GM18507 (cell line): ENCODE measurements at regions not wholly inside any gene's neighbourhood (a gene's known extent, or its start where the extent isn't known, plus 50 kb on each side); places are given as distances from the start of the nearest gene placed in this dataset.

Source experiments
- DNase-seq: peaks from one replicate; pipeline ENCODE4 v3.0.0; 2011; ENCODE audit warnings: low read depth; ENCODE audit not compliant: insufficient read length; ENCODE audit errors: extremely low spot score
- FAIRE-seq: peaks from 2 replicates; lab custom pipeline; 2011; peaks lifted over from hg19 to GRCh38; lab: Jason Lieb, UNC

DNA sequence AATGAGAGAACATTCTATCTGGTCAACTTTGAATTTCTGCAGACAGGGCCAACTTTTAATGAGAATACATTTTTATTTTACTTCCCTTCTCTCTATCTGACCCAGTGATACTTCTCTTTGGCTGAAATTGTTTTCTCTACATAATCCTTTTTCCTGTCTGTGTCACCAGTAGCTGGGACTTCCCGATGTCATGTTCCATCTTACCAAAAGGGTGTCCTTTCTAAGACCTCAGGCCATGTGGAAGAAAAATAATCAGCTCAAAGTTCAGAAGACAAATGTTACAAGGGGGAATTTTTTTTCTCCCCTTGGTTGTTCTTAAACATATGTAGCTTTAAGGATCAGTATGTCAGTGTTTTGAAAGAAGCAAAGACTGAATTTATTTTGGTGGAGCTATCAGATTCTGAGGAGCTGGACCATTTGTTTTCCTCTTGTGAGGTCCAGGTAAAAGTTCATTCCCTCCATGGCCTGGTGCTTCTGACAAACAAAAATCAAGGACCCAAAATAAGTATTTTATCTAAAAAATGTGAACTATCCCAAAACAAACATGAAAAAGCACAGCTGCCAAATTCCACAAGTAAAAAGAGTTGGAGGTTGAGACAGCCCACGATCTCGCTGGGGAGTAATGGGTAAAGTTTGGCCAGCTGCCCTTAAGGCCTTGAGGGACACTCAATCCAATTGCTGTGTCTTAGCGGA lies 859.4 kb upstream of the NR2F2 start:
- DNase-seq (no peak), FAIRE-seq (no peak)

DNA sequence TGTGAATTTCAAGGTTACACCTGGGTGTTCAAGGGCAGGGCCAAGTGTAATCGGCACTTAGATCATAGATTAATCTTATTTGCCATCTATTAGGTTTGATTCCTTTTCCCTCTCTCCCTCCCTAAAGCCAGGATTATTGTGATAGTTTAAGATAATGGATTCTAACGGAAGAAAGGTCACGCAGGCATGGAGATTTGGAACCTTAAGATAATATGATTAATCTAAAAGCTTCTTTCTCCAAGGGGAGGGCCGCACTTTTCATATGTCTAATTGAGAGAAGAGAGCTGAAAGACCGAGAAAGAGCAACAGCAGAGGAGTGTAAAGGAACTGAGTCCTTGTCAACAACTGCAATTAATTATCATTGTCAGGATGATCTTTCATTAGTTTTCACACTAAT lies 858.8 kb upstream of the NR2F2 start:
- no peak for FAIRE-seq
- no peak for DNase-seq

DNA sequence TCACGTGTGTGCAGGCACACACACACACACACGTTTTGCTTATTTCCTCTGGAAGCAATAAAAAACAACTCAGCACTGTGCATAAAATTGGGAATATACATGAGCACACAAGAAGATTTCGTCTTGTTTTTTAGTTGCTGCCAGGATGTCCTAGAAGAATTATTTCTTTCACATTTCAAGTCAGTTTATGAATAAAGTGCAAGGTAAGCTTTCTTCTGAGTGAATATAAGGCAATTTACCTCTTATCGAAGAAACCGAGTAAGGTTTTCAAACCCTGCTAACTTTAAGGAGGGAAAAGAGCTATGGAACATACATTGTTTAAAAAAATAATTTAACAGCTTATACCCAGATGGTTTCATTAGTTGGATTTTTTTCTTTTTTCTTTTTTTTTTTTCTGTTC lies 855.4 kb upstream of the NR2F2 start:
- FAIRE-seq (no peak), DNase-seq (no peak)

DNA sequence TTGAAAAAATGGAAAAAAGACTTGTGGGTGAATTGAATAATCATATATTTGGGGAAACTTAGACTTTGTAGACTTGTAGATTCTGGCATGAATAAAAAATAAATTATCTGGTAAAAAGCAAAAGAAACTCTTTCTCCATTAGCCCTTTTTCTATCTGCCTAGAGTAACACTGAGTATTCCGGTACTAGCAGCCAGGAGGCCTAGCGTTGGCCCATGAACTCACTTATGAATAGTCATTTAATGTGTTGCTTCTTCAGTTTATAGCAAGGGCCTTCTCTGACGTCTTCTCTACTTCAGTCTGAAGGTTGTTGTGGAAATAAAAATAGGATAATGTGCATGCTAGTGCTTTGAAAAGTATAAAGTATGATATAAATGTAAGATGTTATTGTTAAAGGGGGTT lies 851.2 kb upstream of the NR2F2 start:
- no peak for FAIRE-seq
- DNase-seq: no peak

DNA sequence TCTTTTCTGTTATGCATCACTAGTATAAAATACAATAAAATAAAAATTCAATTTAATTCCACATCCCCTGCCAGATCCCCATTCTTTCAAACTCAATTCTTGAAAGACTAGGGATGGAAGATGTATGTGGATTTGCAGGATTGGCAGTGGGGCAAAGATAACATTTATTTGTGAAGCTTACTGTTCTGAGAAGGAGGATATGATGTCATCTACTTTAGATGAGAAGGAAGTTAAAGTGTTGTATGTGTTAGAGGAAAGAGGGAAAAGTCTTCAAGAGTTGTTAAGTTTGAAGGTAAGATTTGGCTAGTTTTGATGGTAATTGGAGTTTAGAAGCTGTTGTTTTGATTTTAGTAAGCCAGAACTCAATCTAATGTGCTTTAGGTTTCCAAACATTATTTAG lies 845.1 kb upstream of the NR2F2 start:
- no peak for DNase-seq
- FAIRE-seq: no peak

DNA sequence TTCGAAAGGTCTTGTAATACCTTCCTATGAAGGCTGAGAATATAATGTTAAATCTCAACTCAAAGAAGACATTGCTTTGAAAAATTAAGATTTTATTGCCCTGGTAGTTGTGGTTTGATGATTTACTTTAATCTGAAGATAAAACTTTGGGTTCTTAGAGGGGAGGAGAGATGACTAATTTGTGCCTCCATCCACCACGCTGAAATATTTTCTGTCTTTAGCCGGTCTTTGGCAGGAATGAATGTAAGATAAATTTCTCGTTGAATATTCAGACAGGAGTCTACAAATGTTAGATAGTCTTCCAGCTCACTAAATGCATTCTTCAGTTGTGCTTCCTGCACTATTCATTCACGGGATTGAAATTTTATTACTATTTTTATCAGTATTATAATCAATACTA lies 844.3 kb upstream of the NR2F2 start:
- no peak for FAIRE-seq

DNA sequence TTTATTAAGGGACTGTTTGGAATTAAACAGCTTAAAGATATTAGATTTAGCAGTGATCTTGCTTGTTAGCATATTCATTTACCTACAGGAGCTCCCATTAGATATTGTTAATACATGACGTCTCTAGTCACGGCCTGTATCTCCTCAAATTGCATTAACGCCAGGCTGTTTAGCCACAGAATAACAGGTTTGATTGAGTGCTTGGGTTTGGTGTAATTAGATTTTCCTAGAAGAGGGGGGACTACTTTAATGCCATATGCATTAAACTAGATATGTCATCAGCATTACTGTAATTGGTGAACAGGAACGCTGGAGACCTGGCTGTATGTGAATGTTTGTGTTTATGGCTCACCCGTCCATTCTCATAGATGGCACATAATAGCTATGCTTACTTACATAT lies 841.4 kb upstream of the NR2F2 start:
- FAIRE-seq (no peak), DNase-seq (no peak)

More for the DNA sequence above, 844.3 kb upstream of the NR2F2 start:
- DNase-seq: no peak

DNA sequence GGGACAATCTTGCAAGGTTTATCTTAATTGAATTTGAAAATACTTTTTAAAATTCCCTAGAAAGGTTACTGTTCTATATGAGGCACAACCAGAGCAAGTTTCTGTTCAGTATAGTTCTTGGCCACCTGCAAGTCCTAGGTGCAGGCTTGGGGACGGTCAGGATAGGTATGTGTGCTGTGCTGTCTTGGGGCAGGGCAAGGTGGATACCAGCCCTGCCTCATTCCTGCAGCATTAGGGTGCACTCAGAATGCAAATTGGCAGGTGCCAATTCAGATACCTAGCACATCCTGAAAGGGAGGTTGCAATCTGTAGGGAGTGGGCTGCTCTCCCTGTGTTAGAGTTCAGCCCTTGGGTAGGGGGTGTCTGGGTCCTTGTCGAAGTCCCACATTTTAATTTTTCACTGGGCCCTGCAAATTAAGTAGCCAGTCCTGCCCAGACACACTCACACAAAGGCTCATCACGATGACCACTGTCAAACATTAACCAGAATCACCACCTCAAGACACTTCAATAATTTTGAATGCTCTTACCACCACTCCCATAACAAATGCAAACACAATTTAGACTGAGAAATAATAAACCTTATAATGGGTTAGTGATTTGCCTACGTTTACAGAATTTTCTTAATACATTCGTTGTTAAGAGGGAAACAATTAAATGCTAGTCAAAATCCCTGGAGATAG lies 838.0 kb upstream of the NR2F2 start:
- DNase-seq (no peak), FAIRE-seq (no peak)

DNA sequence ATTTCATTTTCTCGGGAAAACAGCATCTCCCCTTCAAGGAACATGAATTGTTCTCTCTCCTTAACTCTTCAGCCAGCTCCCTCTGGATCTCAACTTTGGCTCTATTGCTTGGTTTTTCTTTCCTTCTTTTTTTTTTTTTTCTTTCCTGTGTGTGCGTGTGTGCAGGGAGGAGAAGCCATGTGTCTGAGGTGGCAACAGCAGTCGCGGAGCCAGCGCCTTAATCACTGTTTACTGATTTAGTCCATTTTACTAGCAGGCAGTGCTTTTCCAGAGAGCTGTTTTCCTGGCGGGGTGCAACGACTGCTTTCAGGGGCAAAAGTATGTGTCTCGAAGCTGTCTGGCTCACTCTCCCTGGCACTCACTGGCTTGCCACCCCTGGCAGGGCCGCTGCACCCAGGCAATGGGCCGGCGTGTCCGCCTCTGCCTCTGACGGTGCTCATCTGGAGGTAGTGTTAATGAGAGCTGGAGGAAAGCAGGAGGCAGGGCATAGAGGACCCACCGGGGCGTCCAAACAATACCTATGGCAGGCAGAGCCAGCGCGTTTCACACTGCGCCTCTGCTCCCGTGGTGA lies 835.4 kb upstream of the NR2F2 start:
- no peak for DNase-seq
- no peak for FAIRE-seq

DNA sequence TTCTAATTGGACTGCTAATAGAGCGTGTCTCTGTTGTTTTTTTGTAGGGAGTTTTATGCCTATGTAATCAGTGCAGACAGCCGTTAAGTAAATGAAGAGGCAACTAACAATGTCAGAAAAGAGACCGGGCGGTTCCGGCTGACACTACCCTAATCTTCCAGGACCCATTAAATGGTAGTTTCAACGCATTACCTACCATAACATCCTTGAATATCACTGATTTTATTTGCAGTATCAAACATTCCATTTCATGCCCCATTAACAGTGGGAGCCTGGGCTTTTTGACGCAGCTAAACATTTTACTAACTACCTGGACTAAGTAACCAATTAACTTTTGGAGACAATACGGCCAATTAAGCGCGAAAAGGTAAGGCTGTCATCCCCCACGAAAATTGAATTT lies 832.9 kb upstream of the NR2F2 start:
- no peak for DNase-seq
- FAIRE-seq: no peak

DNA sequence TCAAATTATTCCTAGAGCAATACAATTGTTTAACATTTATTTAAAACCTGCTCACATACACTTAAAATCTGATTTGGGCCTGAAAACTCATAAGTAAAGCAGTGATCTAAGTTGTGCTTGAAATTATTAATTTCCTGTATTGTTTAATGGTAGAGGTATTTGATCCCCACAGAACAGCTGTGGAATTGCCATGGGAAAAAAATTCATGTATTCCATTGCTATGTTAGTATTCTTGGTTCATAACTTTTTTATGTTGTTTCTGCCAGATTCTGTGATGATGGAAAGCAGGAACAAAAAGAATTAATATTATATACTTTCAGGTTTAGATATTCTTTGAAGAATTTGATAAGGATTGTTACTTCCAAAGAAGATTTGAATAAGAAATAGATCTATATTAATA lies 831.5 kb upstream of the NR2F2 start:
- no peak for DNase-seq
- no peak for FAIRE-seq

DNA sequence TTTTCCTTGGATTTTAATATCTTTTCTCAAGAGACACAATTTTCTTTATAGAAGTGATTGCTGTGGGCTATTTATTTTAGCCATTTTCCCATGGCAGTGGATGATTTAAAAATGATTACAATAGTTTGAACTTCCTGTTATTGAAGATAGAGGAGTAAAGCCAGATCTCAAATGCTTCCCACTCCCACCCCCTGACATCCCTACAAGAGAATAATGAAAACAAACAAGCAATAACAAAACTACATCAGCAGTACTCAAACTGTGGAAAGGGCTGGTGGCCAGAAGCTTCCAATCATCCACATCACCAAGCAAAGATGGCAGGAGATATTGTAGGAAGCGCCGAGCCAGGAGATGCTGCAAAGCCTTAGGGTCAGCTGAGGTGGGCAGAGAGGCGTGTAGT lies 831.1 kb upstream of the NR2F2 start:
- FAIRE-seq: no peak
- DNase-seq: no peak

DNA sequence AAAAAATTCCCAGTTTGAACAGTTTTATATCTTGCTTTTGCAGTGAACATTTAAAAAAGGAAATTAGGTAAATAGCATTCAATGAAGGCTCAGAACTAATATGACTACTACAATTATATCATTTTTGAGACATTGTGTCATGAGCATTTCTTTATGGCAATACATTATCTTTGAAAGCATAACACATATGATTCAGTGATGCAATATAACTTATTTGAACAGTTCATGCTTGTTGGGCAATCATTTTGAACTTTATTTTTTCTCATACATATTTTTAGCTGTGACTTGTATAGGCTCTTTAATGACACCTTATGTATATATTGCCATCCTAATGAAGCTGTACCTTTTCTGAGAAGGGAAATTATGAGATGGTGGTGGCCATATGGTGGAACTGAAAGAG lies 828.6 kb upstream of the NR2F2 start:
- FAIRE-seq: no peak
- no peak for DNase-seq

DNA sequence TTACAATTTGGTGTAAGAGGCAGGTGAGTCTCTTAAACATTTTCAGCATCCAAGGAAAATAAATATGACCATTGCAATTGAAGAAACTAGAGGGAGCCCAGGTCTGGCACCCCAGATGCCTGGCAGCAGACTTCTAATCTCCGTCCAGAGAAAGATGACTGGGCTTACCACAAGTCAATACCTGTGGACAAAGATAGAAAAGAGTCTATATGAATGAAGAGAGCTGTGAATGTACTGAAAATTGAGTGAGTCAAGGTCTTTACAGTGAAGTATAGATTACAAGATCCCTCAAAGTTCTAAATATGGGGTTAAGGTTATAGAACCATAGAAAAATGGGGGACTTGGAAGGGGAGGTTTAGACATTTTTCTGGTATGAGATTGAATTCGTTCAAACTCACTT lies 827.4 kb upstream of the NR2F2 start:
- FAIRE-seq: no peak
- DNase-seq: no peak

DNA sequence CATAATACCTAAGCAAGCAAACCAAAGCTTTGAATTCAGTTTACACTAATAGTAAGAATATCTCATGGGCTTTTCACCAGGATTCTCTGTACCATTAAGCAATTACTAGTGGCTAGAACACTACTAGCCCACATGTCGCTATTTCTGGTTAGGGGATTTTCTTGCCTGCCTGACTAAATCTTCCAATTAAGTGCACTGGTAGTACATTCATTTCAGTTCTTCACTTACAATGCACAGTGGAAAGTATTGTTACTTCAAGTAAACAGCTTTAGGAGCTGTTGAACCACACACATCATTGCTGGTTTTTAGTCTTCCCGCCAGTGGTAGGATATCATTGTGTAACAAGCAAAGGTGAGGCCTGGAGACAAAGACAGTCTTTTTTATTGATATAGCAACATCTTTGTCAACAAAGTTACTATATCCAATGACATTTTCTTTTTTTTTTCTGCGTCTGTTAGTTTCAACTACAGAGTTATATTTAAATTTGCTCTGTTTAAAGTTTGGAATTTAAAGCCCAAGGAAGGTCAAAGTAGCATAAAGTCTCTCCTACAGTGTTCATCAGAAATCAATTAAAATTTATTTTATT lies 826.8 kb upstream of the NR2F2 start:
- FAIRE-seq (no peak), DNase-seq (no peak)

DNA sequence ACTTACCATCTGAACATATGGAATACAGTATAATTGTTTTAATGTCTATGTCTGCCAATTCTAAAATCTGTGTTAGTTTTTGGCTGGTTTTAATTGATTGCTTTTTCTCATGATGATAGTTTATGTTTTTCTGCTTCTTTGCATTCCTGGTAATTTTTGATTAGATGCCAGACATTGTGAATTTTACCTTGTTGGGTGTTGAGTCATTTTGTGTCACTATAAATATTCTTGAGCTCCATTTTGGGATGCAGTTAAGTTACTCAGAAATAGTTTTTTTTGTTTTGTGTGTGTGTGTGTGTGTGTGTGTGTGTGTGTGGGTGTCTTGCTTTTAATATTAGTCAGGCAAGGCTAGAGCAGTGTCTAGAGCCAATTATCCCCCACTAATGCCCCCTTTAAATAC lies 818.8 kb upstream of the NR2F2 start:
- FAIRE-seq (no peak), DNase-seq (no peak)

DNA sequence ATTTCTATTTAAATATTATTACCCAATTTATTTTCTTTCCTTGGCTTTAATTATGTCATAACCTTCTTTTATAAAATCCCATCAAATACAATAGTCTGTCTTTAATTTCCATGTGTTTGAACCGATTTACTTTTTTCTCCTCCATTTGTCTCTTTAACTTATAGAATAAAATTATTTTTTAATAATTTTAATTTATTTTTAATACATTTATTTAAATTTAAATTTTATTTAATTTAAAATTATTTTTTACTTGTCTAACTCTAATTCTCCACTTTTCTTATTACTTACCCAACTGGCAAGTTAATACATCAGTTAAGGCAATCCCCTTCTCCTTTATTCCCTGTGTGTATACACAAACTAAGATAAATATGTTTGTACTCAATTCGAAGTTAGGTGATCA lies 817.6 kb upstream of the NR2F2 start:
- no peak for FAIRE-seq
- DNase-seq: no peak

DNA sequence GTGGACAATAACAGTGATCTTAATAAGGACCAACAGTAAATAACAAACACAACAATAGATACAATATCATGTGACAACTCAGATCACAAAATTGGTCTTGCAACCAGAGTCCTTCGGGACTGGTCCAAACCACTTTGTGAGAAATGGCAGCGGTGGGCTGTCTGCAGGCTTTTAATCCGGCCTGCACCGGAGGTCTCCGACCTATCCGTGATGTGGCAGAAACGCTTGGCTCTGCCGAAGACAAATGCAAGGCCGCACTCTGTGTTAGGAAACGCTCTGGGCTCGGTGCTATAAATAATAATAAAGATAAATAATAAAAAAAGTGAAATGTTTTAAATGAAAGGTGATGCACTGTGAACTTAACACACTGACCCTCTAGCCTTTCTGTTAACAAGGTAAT lies 810.6 kb upstream of the NR2F2 start:
- DNase-seq: no peak
- no peak for FAIRE-seq

DNA sequence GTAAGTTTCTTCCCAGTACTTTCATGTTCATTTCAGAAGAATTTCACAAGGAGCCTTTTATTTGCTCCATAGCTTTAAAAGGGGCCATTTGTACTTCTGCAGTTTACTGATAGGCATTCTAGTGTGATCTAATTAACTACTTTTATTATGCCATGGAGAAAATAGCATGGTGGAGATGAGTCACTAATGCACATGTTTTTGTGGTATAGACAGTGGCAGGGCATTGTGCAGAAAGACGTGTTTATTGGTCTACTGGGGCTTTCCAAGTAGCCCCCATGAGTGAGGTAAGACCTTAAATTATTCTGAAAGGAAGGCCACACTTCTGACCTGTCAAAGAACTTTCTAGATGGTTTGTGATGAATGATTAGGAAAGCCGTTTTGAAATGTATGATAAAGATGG lies 810.0 kb upstream of the NR2F2 start:
- DNase-seq (no peak), FAIRE-seq (no peak)

DNA sequence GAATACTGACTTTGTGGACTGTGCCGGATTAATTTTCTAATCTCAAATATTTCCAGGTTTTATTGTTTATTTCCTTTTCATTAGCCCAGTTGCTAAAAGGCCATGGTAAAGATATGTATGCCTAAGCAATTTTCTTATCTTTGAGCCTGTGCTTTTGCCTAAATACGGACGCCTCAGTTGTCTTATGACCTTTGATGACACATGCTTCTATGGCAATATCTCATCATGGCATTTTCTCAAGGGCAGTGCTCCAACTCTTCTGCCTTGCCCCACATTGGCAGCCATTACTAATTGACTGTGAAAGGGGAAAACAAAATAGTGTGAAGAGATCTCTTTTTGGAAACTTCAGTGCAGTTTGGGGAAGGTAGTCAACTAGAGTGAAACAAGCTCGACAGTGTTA lies 809.6 kb upstream of the NR2F2 start:
- FAIRE-seq (no peak), DNase-seq (no peak)

DNA sequence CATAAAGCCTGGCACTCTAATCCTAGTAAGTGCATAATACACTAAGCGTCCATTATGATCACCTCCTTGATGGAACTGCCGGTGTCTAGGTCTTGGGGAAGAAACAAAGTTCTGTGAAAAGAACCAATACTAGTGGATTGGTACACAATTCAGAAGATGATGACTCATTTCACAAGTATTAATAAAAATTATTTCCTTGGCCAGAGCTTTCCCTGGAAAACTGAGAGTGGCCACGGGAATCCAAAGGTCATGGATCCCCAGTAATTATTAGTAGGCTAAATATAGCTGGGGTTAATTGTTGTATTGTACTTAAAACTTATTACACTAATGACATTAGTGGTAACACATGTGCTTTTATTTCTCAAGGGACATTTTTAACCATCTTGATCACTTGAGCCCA lies 808.0 kb upstream of the NR2F2 start:
- FAIRE-seq (no peak), DNase-seq (no peak)
